ENCODE measurements at regions not wholly inside any gene's neighbourhood (a gene's known extent, or its start where the extent isn't known, plus 50 kb on each side); places are given as distances from the start of the nearest gene placed in this dataset.
A peak's percentile ranks its signal among the peaks of the same experiment; 100 is the strongest.

DNA sequence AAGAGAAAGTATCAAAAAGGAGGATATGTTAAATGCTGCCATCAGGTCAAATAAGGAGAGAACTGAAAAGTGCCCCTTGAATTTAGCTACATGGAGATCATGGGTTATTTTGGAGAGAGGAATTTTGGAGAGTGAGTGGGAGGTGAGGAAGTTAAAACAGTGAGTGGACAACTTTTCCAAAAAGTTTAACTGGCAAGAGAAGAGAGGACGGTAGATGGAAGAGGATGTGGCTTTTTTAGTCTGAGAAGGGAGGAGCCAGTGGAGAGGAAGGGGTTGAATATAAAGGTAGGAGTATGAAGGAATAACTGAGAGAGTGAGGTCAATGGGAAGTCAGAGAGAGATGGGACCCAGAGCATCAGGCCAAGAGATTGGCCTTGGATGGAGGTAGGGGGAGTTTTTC lies 62.5 kb upstream of the NFE2L2 start:
- no peaks in the 10 kb centered on the region for H3K36me3 ChIP-seq (ENCODE audit: control insufficient read depth, insufficient read depth, low read length)
- no peak for ATAC-seq
- H3K27ac Mint-ChIP-seq = no peak overlapping the region
- no peak overlapping the region for H3K4me3 ChIP-seq (ENCODE audit: low read length)
- intact Hi-C loops (cut with micrococcal nuclease) = no loop called here
- H3K4me3 Mint-ChIP-seq = no peak overlapping the region
- 9% methylated on average over 1 of the region's 1 CpG for WGBS (ENCODE audit: insufficient coverage)
- DNase-seq = no peak
- H3K4me1 Mint-ChIP-seq = peaks cover 0 to 2% of the 10 kb centered on the region in 2 donors
- H3K9me3 Mint-ChIP-seq = no peaks in the 10 kb centered on the region
- H3K4me1 ChIP-seq (ENCODE audit: control insufficient read depth, insufficient read depth, low read length) = no peaks in the 10 kb centered on the region
- TF ChIP-seq, protein P1, sequence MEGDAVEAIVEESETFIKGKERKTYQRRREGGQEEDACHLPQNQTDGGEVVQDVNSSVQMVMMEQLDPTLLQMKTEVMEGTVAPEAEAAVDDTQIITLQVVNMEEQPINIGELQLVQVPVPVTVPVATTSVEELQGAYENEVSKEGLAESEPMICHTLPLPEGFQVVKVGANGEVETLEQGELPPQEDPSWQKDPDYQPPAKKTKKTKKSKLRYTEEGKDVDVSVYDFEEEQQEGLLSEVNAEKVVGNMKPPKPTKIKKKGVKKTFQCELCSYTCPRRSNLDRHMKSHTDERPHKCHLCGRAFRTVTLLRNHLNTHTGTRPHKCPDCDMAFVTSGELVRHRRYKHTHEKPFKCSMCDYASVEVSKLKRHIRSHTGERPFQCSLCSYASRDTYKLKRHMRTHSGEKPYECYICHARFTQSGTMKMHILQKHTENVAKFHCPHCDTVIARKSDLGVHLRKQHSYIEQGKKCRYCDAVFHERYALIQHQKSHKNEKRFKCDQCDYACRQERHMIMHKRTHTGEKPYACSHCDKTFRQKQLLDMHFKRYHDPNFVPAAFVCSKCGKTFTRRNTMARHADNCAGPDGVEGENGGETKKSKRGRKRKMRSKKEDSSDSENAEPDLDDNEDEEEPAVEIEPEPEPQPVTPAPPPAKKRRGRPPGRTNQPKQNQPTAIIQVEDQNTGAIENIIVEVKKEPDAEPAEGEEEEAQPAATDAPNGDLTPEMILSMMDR (IDR thresholded peaks at IDR 0.05) = no peak
- no peak overlapping the region for H3K27ac ChIP-seq (ENCODE audit: low read length)
- no peaks in the 10 kb centered on the region for H3K27me3 Mint-ChIP-seq (ENCODE audit: low read depth in 2 of 2)
- no peaks in the 10 kb centered on the region for H3K36me3 Mint-ChIP-seq
- no peaks in the 10 kb centered on the region for H3K9me3 ChIP-seq (ENCODE audit: control insufficient read depth, insufficient read depth, low read length)
- H3K27me3 ChIP-seq (ENCODE audit: control insufficient read depth, insufficient read depth, low read length) = no peaks in the 10 kb centered on the region

GRCh38 chr2:177328056-177328455 lies 63.5 kb upstream of the NFE2L2 start:
- H3K36me3 Mint-ChIP-seq = no peaks in the 10 kb centered on the region
- peaks cover 0 to 8% of the 10 kb centered on the region in 2 donors for H3K4me1 Mint-ChIP-seq
- no peaks in the 10 kb centered on the region for H3K36me3 ChIP-seq (ENCODE audit: control insufficient read depth, insufficient read depth, low read length)

DNA sequence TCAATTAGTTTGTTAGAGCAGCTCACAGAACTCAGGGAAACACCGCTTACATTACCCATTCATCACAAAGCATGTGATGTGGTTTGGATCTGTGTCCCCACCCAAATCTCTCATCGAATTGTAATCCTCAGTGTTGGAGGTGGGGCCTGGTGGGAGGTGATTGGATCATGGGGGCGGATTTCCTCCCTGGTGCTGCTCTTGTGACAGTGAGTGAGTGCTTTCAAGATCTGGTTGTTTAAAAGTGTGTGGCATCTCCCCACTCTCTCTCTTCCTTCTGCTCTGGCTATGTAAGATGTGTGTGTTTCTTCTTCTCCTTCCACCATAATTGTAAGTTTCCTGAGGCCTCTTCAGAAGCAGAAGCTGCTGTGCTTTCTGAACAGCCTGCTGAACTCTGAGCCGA lies 63.5 kb upstream of the AGPS start:
- H3K9me3 ChIP-seq (ENCODE audit: control insufficient read depth, insufficient read depth, low read length) = no peaks in the 10 kb centered on the region
- H3K4me3 ChIP-seq (ENCODE audit: low read length) = no peak overlapping the region
- H3K4me1 Mint-ChIP-seq = peaks cover 0 to 8% of the 10 kb centered on the region in 2 donors
- WGBS (ENCODE audit: insufficient coverage) = 100% methylated on average over 2 of the region's 4 CpGs
- H3K27me3 ChIP-seq (ENCODE audit: control insufficient read depth, insufficient read depth, low read length) = no peaks in the 10 kb centered on the region
- ATAC-seq (no peak), DNase-seq (peak in 1 of 2 donors; percentile 35)
- H3K9me3 Mint-ChIP-seq = no peaks in the 10 kb centered on the region
- H3K27ac ChIP-seq (ENCODE audit: low read length) = no peak overlapping the region
- no peaks in the 10 kb centered on the region for H3K4me1 ChIP-seq (ENCODE audit: control insufficient read depth, insufficient read depth, low read length)
- intact Hi-C loops (cut with micrococcal nuclease) = no loop called here
- no peak overlapping the region for H3K27ac Mint-ChIP-seq
- H3K36me3 Mint-ChIP-seq = no peaks in the 10 kb centered on the region
- TF ChIP-seq, protein P1 (IDR thresholded peaks at IDR 0.05) = no peak
- no peaks in the 10 kb centered on the region for H3K36me3 ChIP-seq (ENCODE audit: control insufficient read depth, insufficient read depth, low read length)
- H3K27me3 Mint-ChIP-seq (ENCODE audit: low read depth in 2 of 2) = no peaks in the 10 kb centered on the region
- no peak overlapping the region for H3K4me3 Mint-ChIP-seq

More at GRCh38 chr2:177328056-177328455, 63.5 kb upstream of the NFE2L2 start:
- Histone ChIP-seq H3K27ac (ENCODE audit: low read length) (no peak overlapping the region), H3K4me3 (ENCODE audit: low read length) (no peak overlapping the region), H3K4me1 (ENCODE audit: control insufficient read depth, insufficient read depth, low read length) (no peaks in the 10 kb centered on the region), H3K9me3 (ENCODE audit: control insufficient read depth, insufficient read depth, low read length) (no peaks in the 10 kb centered on the region), H3K27me3 (ENCODE audit: control insufficient read depth, insufficient read depth, low read length) (no peaks in the 10 kb centered on the region)
- DNase-seq (no peak), ATAC-seq (no peak)
- Mint-ChIP-seq H3K27me3 (ENCODE audit: low read depth in 2 of 2) (no peaks in the 10 kb centered on the region), H3K9me3 (no peaks in the 10 kb centered on the region), H3K4me3 (no peak overlapping the region), H3K27ac (no peak overlapping the region)
- intact Hi-C loops (cut with micrococcal nuclease) = no loop called here
- TF ChIP-seq, protein P1 (IDR thresholded peaks at IDR 0.05) = no peak
- 92% methylated on average over 2 of the region's 2 CpGs for WGBS (ENCODE audit: insufficient coverage)

DNA sequence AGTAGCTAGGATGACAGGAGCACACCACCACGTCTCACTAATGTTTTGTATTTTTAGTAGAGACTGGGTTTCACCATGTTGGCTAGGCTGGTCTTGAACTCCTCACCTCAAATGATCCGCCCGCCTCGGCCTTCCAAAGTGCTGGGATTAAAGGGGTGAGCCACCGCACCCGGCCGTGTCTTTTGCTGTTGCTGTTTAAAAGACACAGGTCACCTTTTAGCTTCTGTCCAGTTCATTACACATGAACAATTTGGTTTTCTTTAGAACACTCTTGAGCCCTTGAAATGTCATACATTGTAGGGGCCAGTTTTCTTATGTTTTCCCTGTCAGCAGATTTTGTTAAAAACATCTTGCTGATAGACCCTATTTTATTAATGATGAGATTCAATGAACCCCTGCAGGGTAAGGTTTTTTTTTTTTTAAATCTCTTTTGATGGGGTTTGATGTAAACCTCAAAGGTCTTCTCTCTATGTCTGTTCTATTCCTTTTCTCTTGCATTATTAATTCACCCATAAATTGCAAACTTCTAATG lies 61.0 kb upstream of the AGPS start:
- WGBS (ENCODE audit: insufficient coverage) = 84% methylated on average over 7 of the region's 7 CpGs
- peaks cover 0 to 8% of the 10 kb centered on the region in 2 donors for H3K4me1 Mint-ChIP-seq
- intact Hi-C loops (cut with micrococcal nuclease) = no loop called here

More for the DNA sequence above, 61.0 kb upstream of the AGPS start:
- Histone ChIP-seq H3K4me1 (ENCODE audit: control insufficient read depth, insufficient read depth, low read length) (no peaks in the 10 kb centered on the region), H3K27me3 (ENCODE audit: control insufficient read depth, insufficient read depth, low read length) (no peaks in the 10 kb centered on the region), H3K9me3 (ENCODE audit: control insufficient read depth, insufficient read depth, low read length) (no peaks in the 10 kb centered on the region), H3K36me3 (ENCODE audit: control insufficient read depth, insufficient read depth, low read length) (no peaks in the 10 kb centered on the region), H3K4me3 (ENCODE audit: low read length) (no peak overlapping the region), H3K27ac (ENCODE audit: low read length) (no peak overlapping the region)
- H3K27me3 Mint-ChIP-seq (ENCODE audit: low read depth in 2 of 2) = no peaks in the 10 kb centered on the region
- TF ChIP-seq, protein P1 (IDR thresholded peaks at IDR 0.05) = no peak
- H3K36me3 Mint-ChIP-seq = no peaks in the 10 kb centered on the region
- peak overlapping the region in 1 of 2 donors; percentile 62 for H3K27ac Mint-ChIP-seq
- H3K9me3 Mint-ChIP-seq = no peaks in the 10 kb centered on the region
- H3K4me3 Mint-ChIP-seq = no peak overlapping the region
- ATAC-seq = no peak
- no peak for DNase-seq

Measured in natural killer cell (primary cell).